SJCRH30 (cell line): ENCODE measurements at regions not wholly inside any gene's neighbourhood (a gene's known extent, or its start where the extent isn't known, plus 50 kb on each side); places are given as distances from the start of the nearest gene placed in this dataset.
A peak's percentile ranks its signal among the peaks of the same experiment; 100 is the strongest.

Experiments
- DNase-seq, 2 experiments: peaks; one replicate each; pipeline ENCODE4 v3.0.0-alpha.2; 2015 to 2020
- H3K27ac ChIP-seq: fragments of 250-450 bp; sonication (Bioruptor Pico); 2 replicates; pipeline ENCODE4 v1.5.1; 2020; ENCODE audit warnings: mild to moderate bottlenecking, moderate library complexity
- H3K27me3 ChIP-seq: fragments of 250-450 bp; sonication (Bioruptor Pico); 2 replicates; pipeline ENCODE4 v1.5.1; 2020; ENCODE audit warnings: mild to moderate bottlenecking, moderate library complexity
- H3K36me3 ChIP-seq: fragments of 250-450 bp; sonication (Bioruptor Pico); 2 replicates; pipeline ENCODE4 v1.5.1; 2020; ENCODE audit warnings: mild to moderate bottlenecking, moderate library complexity
- H3K4me1 ChIP-seq: fragments of 250-450 bp; sonication (Bioruptor Pico); 2 replicates; pipeline ENCODE4 v1.5.1; 2020; ENCODE audit warnings: mild to moderate bottlenecking, moderate library complexity
- H3K4me3 ChIP-seq: fragments of 250-450 bp; sonication (Bioruptor Pico); 2 replicates; pipeline ENCODE4 v1.5.1; 2020; ENCODE audit warnings: mild to moderate bottlenecking, moderate library complexity
- H3K9me3 ChIP-seq: fragments of 250-450 bp; sonication (Bioruptor Pico); replicated peaks from 2 replicates; pipeline ENCODE4 v1.5.1; 2020; ENCODE audit warnings: mild to moderate bottlenecking, moderate library complexity

DNA sequence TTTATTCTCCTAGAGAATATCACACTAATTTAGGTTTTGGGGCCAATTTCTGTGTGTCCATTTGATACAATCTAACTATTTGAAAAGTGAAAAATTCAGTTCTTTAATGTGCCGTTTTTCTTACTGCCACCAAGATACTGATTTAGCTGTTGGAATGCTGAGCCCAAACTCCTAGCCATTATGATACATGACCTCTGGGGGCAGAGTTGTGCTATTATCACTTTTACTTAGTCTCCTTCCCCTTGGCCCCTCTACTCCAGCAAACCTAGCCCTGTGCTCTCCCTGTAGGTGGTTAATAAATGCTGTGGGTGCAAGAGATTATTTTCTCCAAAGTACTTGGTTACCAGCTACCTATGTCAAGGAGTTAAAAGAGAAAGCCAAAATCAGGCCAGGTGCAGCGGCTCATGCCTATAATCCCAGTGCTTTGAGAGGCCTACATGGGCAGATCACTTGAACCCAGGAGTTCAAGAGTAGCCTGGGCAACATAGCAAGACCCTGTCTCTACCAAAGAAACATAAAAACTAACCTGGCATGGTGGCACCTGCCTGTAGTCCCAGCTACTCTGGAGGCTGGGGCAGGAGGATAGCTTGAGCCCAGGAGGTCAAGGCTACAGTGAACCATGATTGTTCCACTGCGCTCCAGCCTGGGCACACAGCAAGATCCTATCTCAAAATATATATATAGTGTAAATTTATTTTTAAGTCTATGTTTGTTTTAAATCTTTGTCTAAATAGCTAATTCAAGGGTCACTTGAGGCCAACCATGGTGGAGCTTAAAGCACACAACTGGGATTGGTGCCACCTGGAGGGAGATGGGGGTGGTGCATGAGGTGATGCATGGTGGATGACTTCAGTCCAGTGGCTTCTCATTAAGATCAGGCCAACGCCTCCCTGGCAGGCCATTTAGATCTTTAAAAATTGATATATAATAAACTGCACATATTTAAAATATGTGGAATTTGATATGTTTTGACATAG lies 193.2 kb upstream of the PLET1 start:
- no peaks in the 10 kb centered on the region for H3K27me3 ChIP-seq
- no peaks in the 10 kb centered on the region for H3K9me3 ChIP-seq
- H3K36me3 ChIP-seq, result no peaks in the 10 kb centered on the region
- DNase-seq, result peak; percentile 19 to 42
- no peak overlapping the region for H3K4me3 ChIP-seq
- no peak overlapping the region for H3K27ac ChIP-seq
- no peaks in the 10 kb centered on the region; the same call in 1 of the 2 replicates for H3K4me1 ChIP-seq

DNA sequence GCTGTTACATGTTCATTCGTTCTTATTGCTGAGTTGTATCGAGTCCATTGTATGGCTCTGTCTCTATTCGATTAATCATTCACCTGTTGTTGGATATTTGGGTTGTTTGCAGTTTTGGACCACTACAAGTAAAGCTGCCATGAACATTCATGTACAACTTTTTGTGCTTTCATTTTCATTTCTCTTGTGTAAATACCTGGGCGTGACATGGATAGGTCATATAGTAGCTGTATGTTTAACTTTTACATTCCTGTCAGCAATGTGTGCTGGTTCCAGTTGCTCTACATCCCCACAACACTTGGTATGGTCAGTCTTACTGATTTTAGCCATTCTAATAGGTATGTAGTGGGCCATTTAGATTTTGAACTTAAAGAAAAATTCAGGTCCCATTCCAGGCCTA lies 194.2 kb upstream of the PLET1 start:
- H3K36me3 ChIP-seq, result no peaks in the 10 kb centered on the region
- H3K4me1 ChIP-seq, result no peaks in the 10 kb centered on the region; the same call in 1 of the 2 replicates
- H3K9me3 ChIP-seq, result no peaks in the 10 kb centered on the region
- no peak for DNase-seq
- H3K27ac ChIP-seq, result no peak overlapping the region
- no peak overlapping the region for H3K4me3 ChIP-seq
- no peaks in the 10 kb centered on the region for H3K27me3 ChIP-seq

DNA sequence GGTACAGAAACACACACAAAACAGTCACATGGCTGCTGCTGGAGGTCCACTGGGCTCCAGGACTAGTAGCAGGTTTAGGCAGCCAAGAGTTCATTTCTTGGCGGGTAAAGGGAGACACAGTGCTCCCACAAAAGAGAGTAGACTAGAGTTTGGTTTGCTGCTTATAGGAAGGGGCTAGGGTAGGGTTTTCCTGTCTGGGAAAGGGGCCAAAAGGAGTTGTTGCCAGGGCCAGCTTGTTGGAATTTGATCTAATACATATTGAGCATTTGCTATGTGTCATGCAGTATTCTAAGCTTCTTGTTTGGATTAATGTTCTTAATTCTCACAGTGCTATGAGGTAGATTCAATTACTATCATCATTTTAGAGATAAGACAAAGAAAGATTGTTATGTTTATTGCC lies 195.1 kb upstream of the PLET1 start:
- peak in 1 of 2 experiments; percentile 34 for DNase-seq
- Histone ChIP-seq H3K4me3 (no peak overlapping the region), H3K27ac (no peak overlapping the region), H3K36me3 (no peaks in the 10 kb centered on the region), H3K4me1 (no peaks in the 10 kb centered on the region; the same call in 1 of the 2 replicates), H3K27me3 (no peaks in the 10 kb centered on the region), H3K9me3 (no peaks in the 10 kb centered on the region)

DNA sequence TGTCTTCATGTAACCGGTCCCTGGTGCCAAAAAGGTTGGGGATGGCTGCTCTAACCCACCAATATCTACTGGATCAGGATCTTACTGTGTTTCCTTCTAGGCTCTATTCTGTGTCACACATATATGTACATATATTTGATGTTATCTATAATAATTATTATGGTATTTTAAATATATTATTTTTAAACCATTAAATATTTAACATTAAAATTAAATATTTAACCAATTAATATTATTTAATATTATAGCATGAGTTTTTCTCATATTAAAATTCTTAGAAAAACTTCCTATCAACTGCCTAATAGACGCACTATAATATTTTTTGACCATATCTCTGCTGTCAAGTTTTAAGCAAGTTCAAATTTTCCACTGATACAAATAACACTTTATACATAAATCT lies 196.9 kb upstream of the PLET1 start:
- Histone ChIP-seq H3K36me3 (no peaks in the 10 kb centered on the region), H3K4me3 (no peak overlapping the region), H3K27me3 (no peaks in the 10 kb centered on the region), H3K9me3 (no peaks in the 10 kb centered on the region), H3K4me1 (no peaks in the 10 kb centered on the region; the same call in 1 of the 2 replicates), H3K27ac (no peak overlapping the region)
- no peak for DNase-seq

DNA sequence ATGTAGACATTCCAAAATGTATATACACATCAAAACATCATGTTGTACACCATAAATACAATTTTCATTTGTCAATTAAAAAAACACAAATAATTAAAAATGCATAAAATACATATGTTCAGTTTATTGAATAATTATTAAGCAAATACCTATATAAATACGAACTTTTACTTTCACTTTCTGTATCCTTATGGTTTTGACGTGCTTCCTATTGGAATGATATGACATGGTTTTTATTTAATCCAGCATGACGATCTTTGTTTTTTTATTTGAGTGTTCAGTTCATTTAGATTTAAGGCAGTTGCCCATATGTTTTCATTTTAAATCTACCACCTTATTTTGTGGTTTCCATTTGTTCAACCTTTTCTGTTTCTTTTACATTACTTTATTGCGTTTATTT lies 198.3 kb upstream of the PLET1 start:
- Histone ChIP-seq H3K4me3 (peak overlapping the region; percentile 39), H3K9me3 (no peaks in the 10 kb centered on the region), H3K4me1 (no peaks in the 10 kb centered on the region; the same call in 1 of the 2 replicates), H3K27ac (peak overlapping the region; percentile 42), H3K36me3 (no peaks in the 10 kb centered on the region), H3K27me3 (no peaks in the 10 kb centered on the region)
- peak in 1 of 2 experiments; percentile 20 for DNase-seq

DNA sequence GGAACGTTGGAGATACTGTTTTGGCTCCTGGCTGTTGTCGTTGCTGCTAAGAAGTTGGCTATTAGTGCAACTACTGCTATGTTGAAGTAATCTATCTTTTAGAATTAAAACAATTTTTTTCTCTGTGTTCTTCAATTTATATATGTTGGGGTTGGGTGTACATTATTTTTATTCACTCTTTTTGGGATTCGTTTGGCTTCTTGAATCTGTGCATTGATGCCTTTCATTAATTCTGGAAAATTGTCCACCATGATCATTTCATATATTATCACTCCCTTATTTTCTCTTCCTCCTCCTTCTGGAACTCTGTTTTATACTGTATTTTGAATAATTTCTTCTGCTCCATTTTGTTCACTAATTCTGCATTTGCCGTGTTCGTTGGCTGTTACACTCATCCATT lies 199.5 kb upstream of the PLET1 start:
- Histone ChIP-seq H3K27ac (no peak overlapping the region), H3K9me3 (no peaks in the 10 kb centered on the region), H3K4me1 (no peaks in the 10 kb centered on the region; the same call in 1 of the 2 replicates), H3K27me3 (no peaks in the 10 kb centered on the region), H3K4me3 (no peak overlapping the region), H3K36me3 (no peaks in the 10 kb centered on the region)
- DNase-seq, result no peak

DNA sequence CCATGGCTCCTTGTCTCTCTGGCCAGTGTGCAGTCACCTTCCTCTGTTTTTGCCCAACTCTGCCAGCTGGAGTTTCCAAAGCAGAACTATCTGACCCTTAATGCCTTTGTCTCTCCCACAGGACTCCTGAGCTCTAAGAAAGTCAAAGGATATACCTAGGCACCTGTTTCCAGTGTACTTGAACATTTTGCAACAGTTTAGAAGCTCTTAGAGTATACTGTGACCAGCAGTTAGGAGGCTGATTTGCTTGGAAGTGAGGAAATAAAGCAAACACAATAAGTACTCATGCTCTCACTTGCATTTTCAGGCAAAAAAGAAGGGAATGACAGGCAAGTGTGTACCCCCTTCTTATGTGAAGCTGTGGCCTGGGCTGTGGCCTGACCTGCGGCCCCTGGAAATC lies 204.3 kb upstream of the PLET1 start:
- no peak overlapping the region for H3K4me3 ChIP-seq
- H3K27me3 ChIP-seq, result no peaks in the 10 kb centered on the region
- DNase-seq, result no peak
- H3K9me3 ChIP-seq, result no peaks in the 10 kb centered on the region
- H3K4me1 ChIP-seq, result no peaks in the 10 kb centered on the region
- no peak overlapping the region for H3K27ac ChIP-seq
- no peaks in the 10 kb centered on the region for H3K36me3 ChIP-seq

DNA sequence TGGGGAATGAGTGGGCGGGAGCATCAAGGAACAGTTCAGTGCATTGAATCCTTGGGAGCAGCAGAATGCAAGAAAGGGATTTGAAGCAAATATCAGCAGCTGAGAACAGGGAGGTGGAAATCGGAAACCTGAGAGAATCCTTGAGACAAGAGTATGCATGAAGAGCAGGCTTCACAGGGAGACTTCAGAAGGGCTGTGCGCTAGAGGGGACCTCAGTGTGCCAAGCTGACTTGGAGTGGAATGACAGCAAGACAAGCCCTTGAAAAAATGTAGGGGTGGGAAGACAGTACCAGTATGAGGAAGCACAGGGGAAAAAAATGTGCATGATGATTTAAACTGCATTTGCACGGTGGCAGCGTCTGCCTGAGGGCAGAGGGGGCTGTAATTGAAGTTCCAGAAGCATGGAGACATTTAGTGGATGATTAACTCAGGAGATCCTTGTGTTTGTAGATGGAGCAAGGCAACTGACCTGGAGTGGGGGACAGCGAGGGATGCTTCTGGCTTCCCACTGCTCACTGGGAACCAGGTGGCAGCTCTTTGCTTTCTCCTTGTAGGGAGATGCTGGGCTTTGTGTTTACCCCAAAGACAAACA lies 204.9 kb upstream of the PLET1 start:
- Histone ChIP-seq H3K4me3 (no peak overlapping the region), H3K36me3 (no peaks in the 10 kb centered on the region), H3K9me3 (no peaks in the 10 kb centered on the region), H3K27ac (no peak overlapping the region), H3K27me3 (no peaks in the 10 kb centered on the region), H3K4me1 (no peaks in the 10 kb centered on the region)
- DNase-seq, result no peak

DNA sequence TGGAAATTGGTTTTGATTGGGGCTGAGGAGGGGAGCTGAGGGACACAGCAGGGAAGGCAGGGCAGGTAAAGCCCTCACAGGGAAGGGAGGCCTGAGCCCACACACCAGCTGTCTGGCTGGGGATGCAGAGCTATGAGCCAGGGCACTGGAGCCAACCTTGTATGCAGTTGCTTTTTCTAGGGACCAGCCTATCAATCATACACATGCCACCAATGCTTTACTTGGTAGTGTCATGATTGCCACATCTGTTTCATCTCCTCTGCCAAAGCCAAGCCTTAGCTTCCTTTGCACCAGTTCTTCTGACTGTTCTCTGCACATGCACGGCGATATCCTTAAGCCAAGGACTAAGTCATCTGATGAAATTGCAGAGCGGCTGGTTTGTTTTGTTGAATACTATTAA lies 207.1 kb upstream of the PLET1 start:
- H3K27ac ChIP-seq, result no peak overlapping the region
- no peaks in the 10 kb centered on the region for H3K27me3 ChIP-seq
- DNase-seq, result no peak
- no peaks in the 10 kb centered on the region for H3K9me3 ChIP-seq
- H3K4me1 ChIP-seq, result no peaks in the 10 kb centered on the region
- no peak overlapping the region for H3K4me3 ChIP-seq
- no peaks in the 10 kb centered on the region for H3K36me3 ChIP-seq

DNA sequence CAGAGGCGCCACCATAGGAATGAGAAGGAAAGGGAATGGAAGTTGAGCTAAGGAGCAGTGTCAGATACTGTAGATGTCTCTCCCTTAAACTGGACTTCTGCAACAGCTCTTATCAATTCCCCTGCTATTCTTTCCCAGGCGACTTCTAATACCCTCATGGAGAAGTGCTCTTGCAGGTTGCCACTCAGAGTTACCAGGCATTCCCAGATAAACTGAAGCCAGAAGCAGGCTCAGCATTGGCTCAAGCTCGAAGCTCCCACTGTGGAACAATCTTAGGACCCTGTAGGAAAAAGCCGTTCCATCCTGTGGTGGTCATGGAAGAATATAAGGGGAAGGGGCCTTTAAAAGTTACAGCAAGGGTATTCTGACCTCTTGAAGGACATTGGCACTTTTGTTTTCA lies 208.7 kb upstream of the PLET1 start:
- Histone ChIP-seq H3K9me3 (no peaks in the 10 kb centered on the region), H3K4me3 (no peak overlapping the region), H3K36me3 (no peaks in the 10 kb centered on the region), H3K27me3 (no peaks in the 10 kb centered on the region), H3K27ac (no peak overlapping the region), H3K4me1 (no peaks in the 10 kb centered on the region)
- DNase-seq, result no peak

DNA sequence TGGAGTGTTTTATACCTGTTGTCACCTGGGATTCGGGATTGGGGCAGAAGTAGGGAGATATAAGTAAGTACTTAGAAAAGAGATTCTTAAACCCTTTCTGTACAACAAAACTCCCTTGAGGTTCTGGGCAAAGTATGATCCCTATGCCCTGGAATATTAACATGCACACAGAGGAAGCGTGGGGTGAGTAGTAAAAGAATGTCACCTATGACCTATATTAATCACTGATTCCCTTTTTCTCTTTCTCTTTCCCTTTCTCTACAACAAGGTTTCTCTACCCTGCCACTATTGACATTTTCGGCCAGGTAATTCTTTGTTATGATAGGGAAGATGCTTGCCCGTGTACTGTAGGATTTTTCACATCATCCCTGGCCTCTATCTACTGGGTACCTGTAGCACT lies 209.7 kb upstream of the PLET1 start:
- no peaks in the 10 kb centered on the region for H3K9me3 ChIP-seq
- H3K4me3 ChIP-seq, result no peak overlapping the region
- no peaks in the 10 kb centered on the region for H3K27me3 ChIP-seq
- H3K4me1 ChIP-seq, result no peaks in the 10 kb centered on the region
- DNase-seq, result no peak
- H3K27ac ChIP-seq, result no peak overlapping the region
- H3K36me3 ChIP-seq, result no peaks in the 10 kb centered on the region

DNA sequence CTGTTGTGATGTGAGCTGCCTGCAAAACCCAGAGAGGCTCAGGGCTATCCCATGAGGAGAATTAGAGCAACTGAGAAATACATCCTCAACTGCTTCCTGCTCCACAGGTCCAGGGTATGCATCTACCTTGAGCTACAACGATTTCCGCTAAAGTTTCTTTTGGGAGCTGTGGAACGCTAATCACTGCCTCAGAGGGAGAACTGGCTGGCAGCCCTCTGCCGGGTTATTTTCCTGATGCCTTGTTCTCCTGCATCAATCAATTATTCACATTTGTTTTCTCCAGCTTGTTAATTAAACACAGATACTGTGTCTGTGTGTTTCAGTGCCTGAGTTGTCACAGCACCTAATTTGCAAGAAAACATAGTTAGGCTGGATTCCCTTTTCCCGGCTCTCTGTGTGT lies 211.1 kb upstream of the PLET1 start:
- no peaks in the 10 kb centered on the region for H3K27me3 ChIP-seq
- H3K4me3 ChIP-seq, result no peak overlapping the region
- no peak for DNase-seq
- H3K27ac ChIP-seq, result no peak overlapping the region
- H3K4me1 ChIP-seq, result no peaks in the 10 kb centered on the region
- H3K9me3 ChIP-seq, result no peaks in the 10 kb centered on the region
- no peaks in the 10 kb centered on the region for H3K36me3 ChIP-seq

DNA sequence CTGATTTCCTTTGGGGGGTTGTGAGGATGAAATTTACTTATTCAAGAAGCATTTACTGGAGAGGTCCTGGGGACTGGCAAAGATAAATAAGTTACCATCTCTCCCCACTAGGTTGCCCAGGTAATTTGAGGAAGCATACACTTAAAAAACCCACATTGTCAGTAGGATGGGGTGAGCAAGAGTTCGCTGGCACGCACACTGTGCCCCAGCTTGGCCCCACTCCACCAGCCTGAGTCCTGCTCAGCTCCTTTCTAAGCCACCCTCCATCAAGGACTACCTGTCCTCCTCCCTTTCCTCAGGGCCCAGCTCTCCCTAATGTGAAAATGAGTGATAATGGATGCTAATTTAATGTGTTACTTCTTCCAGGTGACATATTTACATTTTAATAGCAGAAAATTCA lies 216.5 kb upstream of the PLET1 start:
- H3K27me3 ChIP-seq, result no peaks in the 10 kb centered on the region
- no peak overlapping the region for H3K27ac ChIP-seq
- H3K4me1 ChIP-seq, result no peaks in the 10 kb centered on the region
- H3K4me3 ChIP-seq, result no peak overlapping the region
- H3K36me3 ChIP-seq, result no peaks in the 10 kb centered on the region
- no peak for DNase-seq
- H3K9me3 ChIP-seq, result no peaks in the 10 kb centered on the region

DNA sequence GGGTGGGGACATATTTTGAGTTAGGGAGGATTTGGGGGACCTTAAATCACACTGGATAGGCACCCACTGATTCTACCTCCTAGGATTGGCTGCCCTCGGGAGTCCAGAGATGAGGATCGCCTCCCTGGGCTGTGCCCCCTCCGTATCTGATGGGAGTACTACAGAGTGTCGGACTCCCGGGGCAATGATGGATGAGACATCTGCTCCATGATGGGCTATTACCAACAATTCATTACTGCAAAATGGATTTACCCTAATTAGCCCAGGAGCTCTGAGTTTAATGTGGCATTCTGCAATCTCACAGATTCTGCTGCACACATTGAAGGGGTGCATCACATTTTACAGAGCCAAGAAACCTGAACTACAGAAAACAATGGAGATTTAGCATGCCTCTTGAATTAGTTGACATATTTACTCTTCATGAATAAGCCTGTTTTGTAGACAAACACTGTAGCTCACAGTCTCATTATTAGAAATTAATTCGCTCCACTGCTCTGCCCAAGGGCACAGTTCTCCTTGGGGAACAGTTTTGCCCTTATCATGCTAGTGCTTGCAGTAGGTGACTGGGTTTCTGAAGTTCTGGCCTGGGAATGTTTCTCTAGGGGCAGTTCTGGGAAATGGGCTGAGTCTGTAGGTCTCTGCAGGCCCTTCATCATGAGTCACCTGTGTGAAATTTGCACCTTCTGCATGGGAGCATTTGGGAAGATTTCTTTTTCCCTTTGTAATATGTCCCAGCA lies 217.1 kb upstream of the PLET1 start:
- Histone ChIP-seq H3K9me3 (no peaks in the 10 kb centered on the region), H3K4me1 (no peaks in the 10 kb centered on the region), H3K27me3 (no peaks in the 10 kb centered on the region), H3K27ac (no peak overlapping the region), H3K36me3 (no peaks in the 10 kb centered on the region), H3K4me3 (no peak overlapping the region)
- DNase-seq, result no peak

DNA sequence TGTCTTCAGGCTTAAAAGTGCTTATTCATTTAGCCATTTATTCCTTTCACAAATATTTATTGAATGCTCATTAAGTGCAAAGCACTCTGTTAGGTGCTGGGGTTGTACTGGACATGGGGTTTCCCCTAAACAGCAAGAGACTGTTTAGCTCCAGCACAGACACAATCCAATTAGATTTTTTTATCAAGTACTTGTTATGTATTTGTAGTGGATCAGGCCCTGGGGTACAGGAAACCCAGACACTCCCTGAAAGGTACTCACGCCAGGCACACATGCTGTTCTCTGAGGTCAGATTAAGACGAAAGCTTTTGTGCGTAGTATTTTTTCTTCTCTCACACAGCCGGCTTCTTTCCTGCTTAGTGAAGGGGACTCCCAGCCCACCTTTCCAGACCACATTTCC lies 218.1 kb upstream of the PLET1 start:
- H3K27ac ChIP-seq, result no peak overlapping the region
- H3K9me3 ChIP-seq, result no peaks in the 10 kb centered on the region
- DNase-seq, result no peak
- no peaks in the 10 kb centered on the region for H3K4me1 ChIP-seq
- H3K36me3 ChIP-seq, result no peaks in the 10 kb centered on the region
- H3K27me3 ChIP-seq, result no peaks in the 10 kb centered on the region
- H3K4me3 ChIP-seq, result no peak overlapping the region
